GM18508 (cell line): ENCODE measurements at regions not wholly inside any gene's neighbourhood (a gene's known extent, or its start where the extent isn't known, plus 50 kb on each side); places are given as distances from the start of the nearest gene placed in this dataset.
A peak's percentile ranks its signal among the peaks of the same experiment; 100 is the strongest.

Experiments
- ATAC-seq: cut with Tn5 transposase; IDR thresholded peaks from one replicate; pipeline ENCODE4 v1.9.1; 2021; ENCODE audit warnings: moderate number of reproducible peaks; ENCODE audit not compliant: insufficient read depth, unreplicated experiment

DNA sequence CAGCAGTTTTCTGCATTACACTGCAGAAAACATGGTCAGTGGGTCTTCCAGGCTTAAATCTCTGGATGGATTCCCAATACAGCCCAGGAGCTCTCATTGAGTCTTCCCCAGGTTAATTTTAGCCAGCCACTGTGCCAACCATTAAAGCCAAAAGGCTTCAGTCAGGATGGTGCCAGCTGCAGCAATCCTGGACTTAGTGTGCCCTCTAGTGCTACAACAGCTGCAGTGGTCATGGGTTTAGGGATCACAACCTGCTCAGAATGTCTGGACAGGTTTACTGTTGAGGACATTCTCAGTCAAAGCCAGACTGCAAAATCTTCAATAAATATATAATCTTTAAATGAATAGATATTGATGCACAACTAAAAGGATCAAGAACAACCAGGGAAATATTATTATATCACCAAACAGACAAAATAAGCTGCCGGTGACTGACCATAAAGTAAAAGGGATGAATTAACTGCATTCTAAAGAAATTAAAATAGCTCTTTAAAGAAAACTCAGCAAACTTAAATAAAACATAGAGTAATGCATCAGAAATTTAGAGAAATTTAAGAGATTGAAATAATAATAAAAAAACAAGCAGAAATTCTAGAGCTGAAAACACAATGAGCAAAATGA, 639.9 kb downstream of the SPOCK3 start:
- ATAC-seq: no peak

DNA sequence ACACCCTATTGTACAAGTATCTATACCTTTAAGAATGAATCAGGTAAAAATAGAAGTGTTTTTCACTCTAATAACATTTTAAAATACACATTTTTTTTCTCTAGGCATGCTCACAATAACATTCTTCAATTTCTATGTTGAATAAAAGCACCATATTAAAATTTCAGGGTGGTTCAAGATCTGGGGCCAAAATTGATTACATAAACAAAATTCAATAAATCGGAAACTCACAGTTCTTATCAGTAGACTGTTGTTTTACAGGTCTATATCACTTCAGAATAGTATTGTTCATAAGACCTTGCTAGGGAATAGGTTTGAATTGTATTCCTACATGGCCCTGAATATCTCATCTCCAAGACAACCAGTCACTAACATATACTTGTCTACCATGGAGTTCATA, 634.0 kb downstream of the SPOCK3 start:
- no peak for ATAC-seq

DNA sequence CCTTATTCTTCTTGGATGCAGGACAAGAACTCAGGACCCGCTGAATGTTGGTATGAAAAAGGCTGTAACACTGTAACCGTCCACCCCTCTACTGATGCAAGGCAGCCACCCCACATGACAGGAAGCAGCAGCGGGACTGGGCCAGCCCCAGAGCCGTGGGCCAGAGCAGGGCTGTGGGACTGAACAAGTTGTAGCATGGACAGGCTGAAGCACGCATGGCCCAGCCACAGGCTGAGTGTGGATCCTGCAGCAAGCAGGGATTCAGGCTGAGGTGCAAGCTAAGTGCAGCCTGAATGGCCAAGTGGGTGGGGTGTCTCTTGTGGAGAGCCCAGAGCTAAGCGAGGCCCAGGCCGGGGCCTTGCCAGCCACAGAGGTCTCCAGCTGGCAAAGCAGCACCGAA, 632.2 kb downstream of the SPOCK3 start:
- ATAC-seq: no peak

DNA sequence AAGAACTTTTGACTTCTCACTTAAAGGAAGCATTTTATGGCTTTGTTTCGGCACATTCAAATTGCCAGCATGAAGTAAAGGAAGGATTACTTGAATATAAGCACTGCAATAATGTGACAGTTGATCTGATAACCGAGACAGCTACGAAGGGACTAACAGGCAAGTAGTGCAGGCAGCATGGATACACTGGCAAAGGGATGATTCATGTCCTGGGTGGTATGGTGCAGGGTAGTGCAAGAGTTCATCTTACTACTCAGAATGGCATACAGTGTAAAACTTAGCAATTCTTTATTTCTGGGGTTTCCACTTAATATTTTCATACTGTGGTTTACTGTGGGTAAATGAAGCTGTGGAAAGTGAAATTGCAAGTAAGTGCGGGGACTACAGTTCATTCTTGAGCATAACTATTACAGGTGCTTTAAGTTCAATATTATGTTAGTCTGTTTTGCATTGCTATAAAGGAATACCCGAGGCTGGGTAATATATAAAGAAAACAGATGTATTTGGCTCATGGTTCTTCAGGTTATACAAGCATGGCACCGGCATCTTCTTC, 611.8 kb downstream of the SPOCK3 start:
- no peak for ATAC-seq

DNA sequence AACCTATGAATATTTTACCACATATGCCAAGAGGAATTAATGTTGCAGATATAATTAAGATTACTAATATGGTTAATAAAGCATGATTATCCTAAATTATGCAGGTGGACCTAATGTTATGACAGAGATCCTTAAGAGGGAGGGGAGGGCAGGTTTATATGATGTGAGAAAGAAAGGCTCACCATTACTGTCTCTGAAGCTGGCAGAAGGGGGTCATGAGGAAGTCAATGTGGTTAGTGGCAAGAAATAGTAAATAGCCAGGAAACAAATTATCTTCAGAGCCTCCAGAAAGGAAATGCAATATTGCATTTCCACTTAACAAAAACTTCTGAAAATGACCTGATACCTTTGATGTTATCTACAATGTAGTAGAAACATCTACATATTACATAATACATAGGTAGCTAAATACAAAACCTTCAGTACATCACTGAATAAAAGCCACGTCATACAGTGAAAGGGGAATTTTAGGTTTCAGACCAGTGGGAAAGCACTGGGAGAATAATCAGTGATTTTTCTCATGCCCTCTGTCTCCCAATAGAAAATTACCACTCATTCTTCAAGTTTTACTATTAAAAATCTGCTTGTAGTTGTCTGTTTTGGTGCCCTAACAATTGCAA, 609.2 kb downstream of the SPOCK3 start:
- ATAC-seq: no peak

DNA sequence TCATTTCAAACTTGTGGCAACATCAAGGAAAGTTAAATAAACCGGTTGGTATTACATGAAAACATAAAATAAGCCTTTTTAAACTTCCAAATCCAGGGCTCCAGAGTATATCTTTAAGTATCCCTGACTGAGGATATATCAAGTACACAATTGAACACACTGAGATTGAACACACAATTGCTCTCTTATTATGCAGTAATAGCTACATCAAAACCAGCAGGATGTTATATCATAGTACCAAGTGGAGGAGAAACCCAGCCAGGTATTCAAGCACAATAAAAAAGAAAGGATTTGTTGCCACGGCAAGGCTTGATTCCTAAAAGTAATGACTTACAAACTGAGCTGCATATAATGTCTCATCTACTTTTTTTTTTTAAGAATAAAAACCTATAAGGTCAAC, 605.8 kb downstream of the SPOCK3 start:
- no peak for ATAC-seq

DNA sequence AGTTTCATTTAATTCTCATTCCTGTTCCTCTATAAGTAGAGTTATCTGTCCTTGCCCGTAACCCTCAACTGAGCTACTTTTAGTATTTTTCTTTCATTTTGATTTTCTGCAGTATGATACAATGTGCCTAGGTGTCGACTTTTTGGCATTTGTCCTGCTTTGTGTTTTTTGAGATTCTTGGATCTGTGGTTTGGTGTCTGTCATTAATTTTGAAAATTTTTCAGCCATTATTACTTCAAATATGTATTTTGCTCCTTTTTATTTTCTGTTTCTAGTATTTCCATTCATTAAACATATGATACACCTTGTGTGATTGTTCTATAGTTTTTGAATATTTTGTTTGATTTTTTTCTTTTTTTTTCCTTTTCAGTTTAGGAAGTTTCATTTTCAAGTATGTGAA, 598.9 kb downstream of the SPOCK3 start:
- ATAC-seq: no peak

DNA sequence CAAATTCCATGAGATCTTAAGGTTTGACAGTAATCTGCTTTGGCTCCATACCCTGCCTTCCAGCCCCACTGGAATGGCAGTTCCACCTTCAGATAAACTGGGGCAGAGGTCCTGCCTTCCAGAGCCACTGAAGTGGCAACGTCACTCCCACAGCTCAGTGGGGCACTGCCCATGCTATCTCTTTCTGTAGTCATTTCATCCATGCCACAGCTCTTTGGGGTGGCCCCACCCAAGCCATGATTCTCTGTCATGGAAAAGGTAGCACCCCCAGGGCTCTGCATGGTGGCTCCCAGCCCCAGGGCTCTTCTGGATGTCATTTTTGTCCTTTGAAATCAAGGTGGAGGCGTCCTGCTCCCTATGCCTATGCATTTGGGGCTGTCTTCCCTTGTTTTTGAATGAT, 596.5 kb downstream of the SPOCK3 start:
- ATAC-seq: no peak

DNA sequence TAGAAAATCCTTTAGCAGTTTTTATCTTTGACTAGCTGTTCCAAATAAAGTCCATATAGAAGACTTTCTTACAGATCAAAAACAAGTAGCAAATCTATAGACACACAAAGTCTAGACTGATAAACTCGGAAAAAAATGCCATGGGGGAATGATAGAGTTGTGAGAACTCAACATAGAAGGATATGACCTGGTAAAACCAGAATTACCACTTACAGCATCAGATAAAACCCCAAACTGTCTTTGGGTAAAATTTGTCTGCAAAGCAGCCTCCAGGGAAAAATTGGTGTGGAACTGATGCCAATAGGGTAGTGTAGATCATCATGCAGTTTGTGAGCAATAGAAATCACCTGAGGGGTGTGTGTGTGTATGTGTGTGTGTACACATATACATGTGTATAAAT, 579.1 kb downstream of the SPOCK3 start:
- no peak for ATAC-seq

DNA sequence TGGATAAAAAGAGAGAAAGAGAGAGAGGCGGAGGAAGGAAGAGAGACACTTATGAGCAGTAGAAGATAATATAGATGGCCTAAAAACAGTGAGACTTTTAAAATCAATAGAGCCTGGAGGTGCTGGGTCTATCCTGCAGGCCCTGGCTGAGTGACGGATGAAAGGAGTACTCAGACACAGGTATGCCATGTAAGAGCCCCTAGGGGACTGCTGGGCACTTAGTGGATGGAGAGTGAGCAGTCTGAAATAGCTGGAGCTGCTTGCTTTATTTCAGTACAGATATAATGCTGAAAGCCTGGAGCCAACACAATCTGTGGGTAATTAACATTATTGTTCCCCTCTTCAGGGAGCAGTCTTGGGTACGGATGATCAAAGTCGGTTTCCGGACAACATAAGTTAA, 578.6 kb downstream of the SPOCK3 start:
- no peak for ATAC-seq

DNA sequence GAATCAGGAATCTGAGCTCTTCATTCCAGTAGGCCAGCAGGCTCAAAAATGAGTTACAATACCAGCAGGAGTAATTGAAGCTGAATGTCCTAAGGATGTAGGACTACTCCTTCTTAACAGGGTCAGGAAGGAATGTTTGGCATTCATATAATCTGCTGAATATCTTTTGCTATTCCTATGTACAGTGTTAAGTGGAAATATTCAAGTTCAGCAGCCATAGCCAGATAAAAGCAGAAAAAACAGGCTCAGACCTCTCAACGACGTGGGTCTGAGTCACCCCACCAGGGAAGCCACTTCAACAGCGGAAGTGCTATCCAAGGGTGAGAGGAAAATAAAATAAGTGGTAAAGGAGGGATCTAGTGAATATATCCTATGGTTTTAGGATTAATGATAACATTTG, 577.0 kb downstream of the SPOCK3 start:
- no peak for ATAC-seq

DNA sequence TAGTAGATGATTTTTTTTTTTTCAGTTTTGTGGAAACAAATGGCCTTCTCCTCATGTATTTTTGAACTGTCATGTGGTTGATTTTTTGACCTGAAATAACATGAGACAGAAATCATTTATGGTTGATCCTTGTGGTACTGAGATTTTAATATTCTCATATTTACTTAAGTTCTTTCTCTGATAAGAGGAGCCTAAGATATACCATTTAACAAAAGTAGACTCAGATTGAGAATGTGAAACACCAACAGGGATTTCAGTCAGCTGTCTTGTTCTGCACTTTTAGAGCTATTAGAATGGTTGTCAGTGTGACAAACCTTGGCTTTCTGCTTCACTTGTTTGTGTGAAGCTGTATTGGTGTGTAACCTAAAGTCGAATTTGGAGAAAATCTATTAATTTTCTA, 575.7 kb downstream of the SPOCK3 start:
- no peak for ATAC-seq

DNA sequence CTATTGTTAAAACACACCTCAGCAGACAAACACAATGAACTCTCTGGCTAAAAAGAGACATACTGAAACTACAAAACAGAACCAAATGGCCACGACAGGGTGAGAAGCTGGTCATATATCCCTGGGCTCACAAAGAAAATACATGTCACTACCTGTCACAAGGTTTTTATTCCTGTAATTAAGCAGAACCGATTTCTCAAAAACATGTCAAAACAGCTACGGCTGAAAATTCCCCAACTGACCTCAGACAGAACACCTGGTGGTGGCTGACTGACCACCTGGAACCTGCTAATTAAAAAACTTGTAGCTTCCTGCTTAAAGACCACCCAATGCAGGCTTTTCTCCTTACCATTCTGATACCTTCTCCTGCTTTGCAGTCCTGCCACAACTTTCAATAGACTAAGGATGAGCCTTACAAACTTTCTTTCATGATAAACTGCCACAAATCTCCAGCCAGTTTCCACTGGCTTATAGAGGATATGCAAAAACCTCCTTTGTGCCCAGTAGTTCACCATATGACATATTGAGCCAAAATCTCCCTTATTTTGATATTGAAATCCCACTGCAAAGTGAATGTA, 571.9 kb downstream of the SPOCK3 start:
- peak; percentile 90 for ATAC-seq

DNA sequence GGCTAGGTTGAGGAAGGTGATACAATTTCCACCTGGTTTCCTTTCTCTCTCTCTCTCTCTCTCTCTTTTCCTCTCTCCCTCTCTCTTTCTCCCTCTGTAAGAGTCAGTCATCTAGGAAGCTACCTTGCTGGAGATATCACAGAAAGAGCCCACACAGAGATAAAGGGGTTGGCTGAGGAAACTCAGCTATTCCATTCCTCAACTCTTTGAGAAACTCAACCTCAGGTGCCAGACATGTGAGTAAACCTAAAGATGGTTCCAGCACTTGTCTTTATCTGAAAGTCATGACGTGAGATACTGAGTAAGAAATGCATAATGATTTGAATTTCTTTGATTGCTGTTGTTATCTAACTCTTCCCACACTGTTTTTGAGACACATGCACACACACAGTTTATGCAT, 564.0 kb downstream of the SPOCK3 start:
- ATAC-seq: no peak

DNA sequence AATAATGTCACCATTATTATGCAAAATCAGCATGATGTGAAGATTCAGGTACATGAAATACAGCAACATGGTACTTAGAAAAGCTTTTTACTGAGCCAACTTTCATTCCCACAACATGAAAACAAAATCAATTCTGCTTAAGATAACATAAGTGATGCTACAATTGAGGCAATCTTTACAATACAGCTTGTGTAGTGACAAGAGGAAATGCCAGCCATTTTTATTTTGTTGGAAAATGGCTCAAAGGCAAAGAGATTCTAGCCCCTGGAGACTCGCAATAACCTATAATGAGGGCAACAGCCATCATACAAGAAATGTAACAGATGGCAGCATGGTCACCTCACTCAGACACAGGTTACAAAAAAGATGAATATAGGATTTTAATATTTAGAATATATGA, 560.4 kb downstream of the SPOCK3 start:
- no peak for ATAC-seq

DNA sequence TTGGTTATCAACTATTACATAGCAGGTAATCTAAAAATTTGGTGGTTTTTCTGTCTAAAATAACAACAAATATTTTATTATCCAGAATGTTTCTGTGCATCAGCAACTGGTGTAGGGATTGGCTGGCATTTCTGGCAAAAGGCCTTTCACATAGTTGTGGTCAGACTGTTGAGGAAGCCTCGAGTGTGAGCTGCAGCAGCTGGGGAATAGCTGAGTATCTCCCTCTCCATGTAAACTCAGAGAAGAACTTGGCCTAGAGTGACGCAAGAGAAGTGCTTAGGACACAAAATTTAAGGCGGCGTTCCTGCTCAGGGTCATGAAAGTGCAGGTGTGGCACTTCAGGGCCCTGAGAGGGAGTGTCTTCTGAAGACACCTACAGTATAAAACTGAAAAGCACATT, 558.9 kb downstream of the SPOCK3 start:
- no peak for ATAC-seq

DNA sequence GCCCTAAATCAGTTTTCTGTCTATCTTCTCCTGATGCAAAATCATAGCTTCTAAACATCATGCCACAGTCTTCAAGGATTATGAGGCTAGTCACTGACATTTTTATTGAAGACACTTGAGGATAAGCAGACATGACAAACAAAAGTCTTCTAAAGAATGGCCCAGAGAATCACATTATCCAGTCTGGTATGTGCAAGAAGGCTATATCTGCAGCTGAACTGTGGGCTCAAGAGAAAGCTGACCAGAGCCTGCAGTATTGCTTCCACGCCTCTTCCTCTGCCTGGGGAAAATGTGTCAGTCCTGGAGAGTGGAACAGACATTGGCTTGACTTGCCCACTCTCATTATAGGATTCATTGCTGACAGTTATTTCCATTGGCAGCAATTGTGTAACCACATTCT, 553.5 kb downstream of the SPOCK3 start:
- ATAC-seq: no peak

DNA sequence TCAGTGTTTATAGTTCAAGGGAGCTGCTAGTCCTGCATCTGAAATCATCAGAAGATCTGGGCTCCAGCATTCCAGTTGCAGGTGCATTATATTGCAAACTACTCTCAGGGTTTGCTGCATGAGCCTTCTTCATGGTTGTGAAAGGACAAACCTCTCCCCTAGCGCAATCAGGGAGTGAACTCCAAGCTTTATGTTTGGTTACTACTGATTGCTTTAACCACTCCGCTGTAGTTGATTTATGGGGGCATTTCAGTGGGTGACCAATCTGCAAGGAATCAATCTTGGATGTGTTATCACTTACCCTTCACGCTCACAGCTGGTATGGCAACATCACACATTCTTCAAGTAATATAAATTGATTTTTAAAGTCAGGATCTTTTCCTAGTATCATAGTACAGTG, 552.1 kb downstream of the SPOCK3 start:
- ATAC-seq: no peak
